K562 (cell line): ENCODE measurements at regions not wholly inside any gene's neighbourhood (a gene's known extent, or its start where the extent isn't known, plus 50 kb on each side); places are given as distances from the start of the nearest gene placed in this dataset.

Source experiments
- ETS2 ChIP-seq: IDR thresholded peaks from 2 replicates; pipeline ENCODE4 v1.6.1; 2016; ENCODE audit warnings: borderline replicate concordance, missing genetic modification characterization, mild to moderate bottlenecking, moderate library complexity, missing compliant biosample characterization; ENCODE audit not compliant: poor library complexity, severe bottlenecking
- ETV1 ChIP-seq: fragments of 450-650 bp; conservative IDR thresholded peaks from 2 replicates; pipeline ENCODE4 v1.6.1; 2016; ENCODE audit warnings: missing genetic modification characterization, control low read depth, low read depth, missing compliant biosample characterization
- ZC3H8 ChIP-seq: fragments of 450-650 bp; IDR thresholded peaks from 2 replicates; pipeline ENCODE4 v1.6.1; 2017
- ZNF184 ChIP-seq: sonication (generic); formaldehyde crosslinking; IDR thresholded peaks from 2 replicates; pipeline ENCODE4 v1.5.0; 2020; ENCODE audit warnings: missing genetic modification reagents
- ZNF232 ChIP-seq: sonication (generic); formaldehyde crosslinking; IDR thresholded peaks from 2 replicates; pipeline ENCODE4 v1.8.0; 2022; ENCODE audit warnings: mild to moderate bottlenecking, missing genetic modification reagents
- TF ChIP-seq, protein P1 (sequence below): fragments of 150-350 bp; conservative IDR thresholded peaks from 2 replicates; pipeline ENCODE4 v1.6.1; 2014; ENCODE audit warnings: low read length
- TF ChIP-seq, protein P2 (sequence below): fragments of 450-650 bp; IDR thresholded peaks from 2 replicates; pipeline ENCODE4 v1.6.1; 2016
- TF ChIP-seq, protein P3 (sequence below): fragments of 200-600 bp; sonication (generic); IDR thresholded peaks from one replicate; pipeline ENCODE4 v1.6.1; 2012; ENCODE audit warnings: mild to moderate bottlenecking, low read depth, low read length, inconsistent platforms
- TF ChIP-seq, protein P4 (sequence below): fragments of 450-650 bp; formaldehyde crosslinking; IDR thresholded peaks from 2 replicates; pipeline ENCODE4 v1.4.0; 2020; ENCODE audit warnings: mild to moderate bottlenecking, mixed read lengths

DNA sequence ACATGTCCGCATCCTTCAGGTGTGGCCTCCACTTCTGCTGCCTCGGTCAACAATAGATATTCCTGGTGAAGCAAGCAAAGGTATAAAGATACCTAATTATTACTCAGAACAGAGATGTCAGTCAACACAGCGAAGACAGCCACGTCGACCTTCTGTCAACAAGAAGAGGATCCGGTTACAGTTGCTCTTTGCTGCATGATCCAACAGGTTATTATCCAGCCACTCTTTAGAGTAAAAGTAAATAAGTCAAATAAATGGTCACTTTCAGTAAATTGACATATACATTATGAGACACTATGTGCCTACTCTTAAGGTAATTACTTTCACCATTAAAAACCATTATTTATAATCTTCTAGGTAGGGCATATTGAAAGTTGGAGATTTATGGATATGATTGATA lies 356.8 kb upstream of the ATP11B start (continued):
- TF ChIP-seq, protein P1, sequence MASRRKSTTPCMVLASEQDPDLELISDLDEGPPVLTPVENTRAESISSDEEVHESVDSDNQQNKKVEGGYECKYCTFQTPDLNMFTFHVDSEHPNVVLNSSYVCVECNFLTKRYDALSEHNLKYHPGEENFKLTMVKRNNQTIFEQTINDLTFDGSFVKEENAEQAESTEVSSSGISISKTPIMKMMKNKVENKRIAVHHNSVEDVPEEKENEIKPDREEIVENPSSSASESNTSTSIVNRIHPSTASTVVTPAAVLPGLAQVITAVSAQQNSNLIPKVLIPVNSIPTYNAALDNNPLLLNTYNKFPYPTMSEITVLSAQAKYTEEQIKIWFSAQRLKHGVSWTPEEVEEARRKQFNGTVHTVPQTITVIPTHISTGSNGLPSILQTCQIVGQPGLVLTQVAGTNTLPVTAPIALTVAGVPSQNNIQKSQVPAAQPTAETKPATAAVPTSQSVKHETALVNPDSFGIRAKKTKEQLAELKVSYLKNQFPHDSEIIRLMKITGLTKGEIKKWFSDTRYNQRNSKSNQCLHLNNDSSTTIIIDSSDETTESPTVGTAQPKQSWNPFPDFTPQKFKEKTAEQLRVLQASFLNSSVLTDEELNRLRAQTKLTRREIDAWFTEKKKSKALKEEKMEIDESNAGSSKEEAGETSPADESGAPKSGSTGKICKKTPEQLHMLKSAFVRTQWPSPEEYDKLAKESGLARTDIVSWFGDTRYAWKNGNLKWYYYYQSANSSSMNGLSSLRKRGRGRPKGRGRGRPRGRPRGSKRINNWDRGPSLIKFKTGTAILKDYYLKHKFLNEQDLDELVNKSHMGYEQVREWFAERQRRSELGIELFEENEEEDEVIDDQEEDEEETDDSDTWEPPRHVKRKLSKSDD: no peak
- TF ChIP-seq, protein P2, sequence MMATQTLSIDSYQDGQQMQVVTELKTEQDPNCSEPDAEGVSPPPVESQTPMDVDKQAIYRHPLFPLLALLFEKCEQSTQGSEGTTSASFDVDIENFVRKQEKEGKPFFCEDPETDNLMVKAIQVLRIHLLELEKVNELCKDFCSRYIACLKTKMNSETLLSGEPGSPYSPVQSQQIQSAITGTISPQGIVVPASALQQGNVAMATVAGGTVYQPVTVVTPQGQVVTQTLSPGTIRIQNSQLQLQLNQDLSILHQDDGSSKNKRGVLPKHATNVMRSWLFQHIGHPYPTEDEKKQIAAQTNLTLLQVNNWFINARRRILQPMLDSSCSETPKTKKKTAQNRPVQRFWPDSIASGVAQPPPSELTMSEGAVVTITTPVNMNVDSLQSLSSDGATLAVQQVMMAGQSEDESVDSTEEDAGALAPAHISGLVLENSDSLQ: 0 out of 2 replicates have a peak, but pooled peaks have one; percentile 26
- no peak for TF ChIP-seq ETV1 (tag)
- TF ChIP-seq ETS2 (tag): no peak
- TF ChIP-seq, protein P3, sequence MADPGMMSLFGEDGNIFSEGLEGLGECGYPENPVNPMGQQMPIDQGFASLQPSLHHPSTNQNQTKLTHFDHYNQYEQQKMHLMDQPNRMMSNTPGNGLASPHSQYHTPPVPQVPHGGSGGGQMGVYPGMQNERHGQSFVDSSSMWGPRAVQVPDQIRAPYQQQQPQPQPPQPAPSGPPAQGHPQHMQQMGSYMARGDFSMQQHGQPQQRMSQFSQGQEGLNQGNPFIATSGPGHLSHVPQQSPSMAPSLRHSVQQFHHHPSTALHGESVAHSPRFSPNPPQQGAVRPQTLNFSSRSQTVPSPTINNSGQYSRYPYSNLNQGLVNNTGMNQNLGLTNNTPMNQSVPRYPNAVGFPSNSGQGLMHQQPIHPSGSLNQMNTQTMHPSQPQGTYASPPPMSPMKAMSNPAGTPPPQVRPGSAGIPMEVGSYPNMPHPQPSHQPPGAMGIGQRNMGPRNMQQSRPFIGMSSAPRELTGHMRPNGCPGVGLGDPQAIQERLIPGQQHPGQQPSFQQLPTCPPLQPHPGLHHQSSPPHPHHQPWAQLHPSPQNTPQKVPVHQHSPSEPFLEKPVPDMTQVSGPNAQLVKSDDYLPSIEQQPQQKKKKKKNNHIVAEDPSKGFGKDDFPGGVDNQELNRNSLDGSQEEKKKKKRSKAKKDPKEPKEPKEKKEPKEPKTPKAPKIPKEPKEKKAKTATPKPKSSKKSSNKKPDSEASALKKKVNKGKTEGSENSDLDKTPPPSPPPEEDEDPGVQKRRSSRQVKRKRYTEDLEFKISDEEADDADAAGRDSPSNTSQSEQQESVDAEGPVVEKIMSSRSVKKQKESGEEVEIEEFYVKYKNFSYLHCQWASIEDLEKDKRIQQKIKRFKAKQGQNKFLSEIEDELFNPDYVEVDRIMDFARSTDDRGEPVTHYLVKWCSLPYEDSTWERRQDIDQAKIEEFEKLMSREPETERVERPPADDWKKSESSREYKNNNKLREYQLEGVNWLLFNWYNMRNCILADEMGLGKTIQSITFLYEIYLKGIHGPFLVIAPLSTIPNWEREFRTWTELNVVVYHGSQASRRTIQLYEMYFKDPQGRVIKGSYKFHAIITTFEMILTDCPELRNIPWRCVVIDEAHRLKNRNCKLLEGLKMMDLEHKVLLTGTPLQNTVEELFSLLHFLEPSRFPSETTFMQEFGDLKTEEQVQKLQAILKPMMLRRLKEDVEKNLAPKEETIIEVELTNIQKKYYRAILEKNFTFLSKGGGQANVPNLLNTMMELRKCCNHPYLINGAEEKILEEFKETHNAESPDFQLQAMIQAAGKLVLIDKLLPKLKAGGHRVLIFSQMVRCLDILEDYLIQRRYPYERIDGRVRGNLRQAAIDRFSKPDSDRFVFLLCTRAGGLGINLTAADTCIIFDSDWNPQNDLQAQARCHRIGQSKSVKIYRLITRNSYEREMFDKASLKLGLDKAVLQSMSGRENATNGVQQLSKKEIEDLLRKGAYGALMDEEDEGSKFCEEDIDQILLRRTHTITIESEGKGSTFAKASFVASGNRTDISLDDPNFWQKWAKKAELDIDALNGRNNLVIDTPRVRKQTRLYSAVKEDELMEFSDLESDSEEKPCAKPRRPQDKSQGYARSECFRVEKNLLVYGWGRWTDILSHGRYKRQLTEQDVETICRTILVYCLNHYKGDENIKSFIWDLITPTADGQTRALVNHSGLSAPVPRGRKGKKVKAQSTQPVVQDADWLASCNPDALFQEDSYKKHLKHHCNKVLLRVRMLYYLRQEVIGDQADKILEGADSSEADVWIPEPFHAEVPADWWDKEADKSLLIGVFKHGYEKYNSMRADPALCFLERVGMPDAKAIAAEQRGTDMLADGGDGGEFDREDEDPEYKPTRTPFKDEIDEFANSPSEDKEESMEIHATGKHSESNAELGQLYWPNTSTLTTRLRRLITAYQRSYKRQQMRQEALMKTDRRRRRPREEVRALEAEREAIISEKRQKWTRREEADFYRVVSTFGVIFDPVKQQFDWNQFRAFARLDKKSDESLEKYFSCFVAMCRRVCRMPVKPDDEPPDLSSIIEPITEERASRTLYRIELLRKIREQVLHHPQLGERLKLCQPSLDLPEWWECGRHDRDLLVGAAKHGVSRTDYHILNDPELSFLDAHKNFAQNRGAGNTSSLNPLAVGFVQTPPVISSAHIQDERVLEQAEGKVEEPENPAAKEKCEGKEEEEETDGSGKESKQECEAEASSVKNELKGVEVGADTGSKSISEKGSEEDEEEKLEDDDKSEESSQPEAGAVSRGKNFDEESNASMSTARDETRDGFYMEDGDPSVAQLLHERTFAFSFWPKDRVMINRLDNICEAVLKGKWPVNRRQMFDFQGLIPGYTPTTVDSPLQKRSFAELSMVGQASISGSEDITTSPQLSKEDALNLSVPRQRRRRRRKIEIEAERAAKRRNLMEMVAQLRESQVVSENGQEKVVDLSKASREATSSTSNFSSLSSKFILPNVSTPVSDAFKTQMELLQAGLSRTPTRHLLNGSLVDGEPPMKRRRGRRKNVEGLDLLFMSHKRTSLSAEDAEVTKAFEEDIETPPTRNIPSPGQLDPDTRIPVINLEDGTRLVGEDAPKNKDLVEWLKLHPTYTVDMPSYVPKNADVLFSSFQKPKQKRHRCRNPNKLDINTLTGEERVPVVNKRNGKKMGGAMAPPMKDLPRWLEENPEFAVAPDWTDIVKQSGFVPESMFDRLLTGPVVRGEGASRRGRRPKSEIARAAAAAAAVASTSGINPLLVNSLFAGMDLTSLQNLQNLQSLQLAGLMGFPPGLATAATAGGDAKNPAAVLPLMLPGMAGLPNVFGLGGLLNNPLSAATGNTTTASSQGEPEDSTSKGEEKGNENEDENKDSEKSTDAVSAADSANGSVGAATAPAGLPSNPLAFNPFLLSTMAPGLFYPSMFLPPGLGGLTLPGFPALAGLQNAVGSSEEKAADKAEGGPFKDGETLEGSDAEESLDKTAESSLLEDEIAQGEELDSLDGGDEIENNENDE: no peak
- TF ChIP-seq, protein P4, sequence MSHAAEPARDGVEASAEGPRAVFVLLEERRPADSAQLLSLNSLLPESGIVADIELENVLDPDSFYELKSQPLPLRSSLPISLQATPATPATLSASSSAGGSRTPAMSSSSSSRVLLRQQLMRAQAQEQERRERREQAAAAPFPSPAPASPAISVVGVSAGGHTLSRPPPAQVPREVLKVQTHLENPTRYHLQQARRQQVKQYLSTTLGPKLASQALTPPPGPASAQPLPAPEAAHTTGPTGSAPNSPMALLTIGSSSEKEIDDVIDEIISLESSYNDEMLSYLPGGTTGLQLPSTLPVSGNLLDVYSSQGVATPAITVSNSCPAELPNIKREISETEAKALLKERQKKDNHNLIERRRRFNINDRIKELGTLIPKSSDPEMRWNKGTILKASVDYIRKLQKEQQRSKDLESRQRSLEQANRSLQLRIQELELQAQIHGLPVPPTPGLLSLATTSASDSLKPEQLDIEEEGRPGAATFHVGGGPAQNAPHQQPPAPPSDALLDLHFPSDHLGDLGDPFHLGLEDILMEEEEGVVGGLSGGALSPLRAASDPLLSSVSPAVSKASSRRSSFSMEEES (CRISPR knock-in tag): no peak
- no peak for TF ChIP-seq ZNF232 (CRISPR knock-in tag)
- no peak for TF ChIP-seq ZNF184 (CRISPR knock-in tag)
- TF ChIP-seq ZC3H8: no peak
